ENCODE measurements at regions not wholly inside any gene's neighbourhood (a gene's known extent, or its start where the extent isn't known, plus 50 kb on each side); places are given as distances from the start of the nearest gene placed in this dataset.

GRCh38 chr4:115866364-115866896 lies 753.0 kb upstream of the NDST4 start:
- TF ChIP-seq POLR2A (IDR thresholded peaks at IDR 0.05), result no peak
- no peak for TF ChIP-seq CTCF (IDR thresholded peaks at IDR 0.05)
